Right lobe of liver (tissue), 6 donors: ENCODE measurements at regions not wholly inside any gene's neighbourhood (a gene's known extent, or its start where the extent isn't known, plus 50 kb on each side); places are given as distances from the start of the nearest gene placed in this dataset.

Experiments used
- ATAC-seq, 4 donors: fragments of 200-7000 bp; cut with Tn5 transposase; one replicate each; pipeline ENCODE4 v1.9.1; 2020; ENCODE audit warnings: mild to moderate bottlenecking in 4 of 4, moderate library complexity in 4 of 4
- DNase-seq, 3 donors: peaks; one replicate each; pipeline ENCODE4 v3.0.0-alpha.2; 2020
- H3K27ac ChIP-seq, 3 donors: fragments of 200-600 bp; one replicate each; pipeline ENCODE4 v1.8.0; 2022
- H3K27me3 ChIP-seq, 2 donors: fragments of 200-600 bp; one replicate each; pipeline ENCODE4 v1.8.0; 2022
- H3K36me3 ChIP-seq, 4 donors: fragments of 200-600 bp; sonication (generic) in 1 of 4; one replicate each; pipeline versions ENCODE4 v1.5.1 to v1.8.0; 2017 to 2022; ENCODE audit warnings: control low read depth in 1 of 4
- H3K4me1 ChIP-seq, 4 donors: fragments of 200-600 bp; sonication (generic) in 1 of 4; one replicate each; pipeline versions ENCODE4 v1.5.1 to v1.8.0; 2017 to 2022; ENCODE audit warnings: control low read depth in 1 of 4
- H3K4me3 ChIP-seq, 3 donors: fragments of 200-600 bp; one replicate each; pipeline ENCODE4 v1.8.0; 2022
- H3K9me3 ChIP-seq, 4 donors: fragments of 200-600 bp; sonication (generic) in 1 of 4; one replicate each; pipeline versions ENCODE4 v1.5.1 to v1.8.0; 2017 to 2022; ENCODE audit warnings: control low read depth in 1 of 4
- POLR2A ChIP-seq: fragments of 450-650 bp; IDR thresholded peaks from one replicate; pipeline ENCODE4 v1.6.1; 2017; ENCODE audit warnings: antibody characterized with exemption, mild to moderate bottlenecking
- WGBS: methylation state at CpG from one replicate; pipeline ENCODE4 v1.1.6; 2018; ENCODE audit warnings: low coverage, low lambda C conversion rate; ENCODE audit not compliant: insufficient coverage; ENCODE audit errors: missing lambda C conversion rate; 5-methylcytosine and 5-hydroxymethylcytosine counted together
- intact Hi-C, 2 donors: fragments of 100-400 bp; cut with DNase I; formaldehyde crosslinking; loops; one replicate each; pipeline versions ENCODE4 v1.11.2 to v1.14.1; 2022
- TF ChIP-seq, protein P1 (sequence below), 4 donors: fragments of 200-600 bp in 3 of 4; fragments of 450-650 bp in 1 of 4; IDR thresholded peaks; one replicate each; pipeline versions ENCODE4 v1.5.1 to v1.8.0; 2016 to 2022; ENCODE audit warnings: antibody characterized with exemption in 4 of 4, mild to moderate bottlenecking in 2 of 4
- donor health status: DM: no; HTN: yes; CAD: no.
- donor health status: DM: no; HTN: no; CAD: no.
- donor health status: DM: no; HTN: no; CAD: no.
- donor health status: DM: no; HTN: yes; CAD: no.
- donor health status: DM: no; HTN: yes; CAD: no.

DNA sequence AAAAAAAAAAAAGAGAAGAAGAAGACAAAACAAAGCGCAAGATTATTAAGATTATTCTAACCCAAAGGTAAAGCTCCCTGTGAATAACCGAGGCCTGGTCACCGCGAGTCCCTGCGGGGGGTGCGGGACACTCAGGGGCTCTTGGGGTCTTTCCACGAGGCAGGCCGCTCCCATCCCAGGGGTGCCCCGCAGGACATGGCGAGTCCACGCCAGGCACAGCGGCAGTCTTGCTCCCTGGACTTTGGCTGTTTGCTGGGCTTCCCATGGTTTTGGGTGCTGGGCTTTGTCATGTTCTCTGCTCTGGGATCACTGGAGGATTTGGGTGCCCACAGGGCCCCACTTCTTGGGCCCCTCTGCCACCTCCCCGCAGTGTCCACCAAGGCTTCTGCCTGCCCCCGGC lies 137.4 kb upstream of the TCERG1L start:
- intact Hi-C loops, result no loop called here
- no peaks in the 10 kb centered on the region for H3K36me3 ChIP-seq
- no peak for DNase-seq
- no peak for ATAC-seq
- no peaks in the 10 kb centered on the region for H3K9me3 ChIP-seq
- no peak for TF ChIP-seq POLR2A
- TF ChIP-seq, protein P1, sequence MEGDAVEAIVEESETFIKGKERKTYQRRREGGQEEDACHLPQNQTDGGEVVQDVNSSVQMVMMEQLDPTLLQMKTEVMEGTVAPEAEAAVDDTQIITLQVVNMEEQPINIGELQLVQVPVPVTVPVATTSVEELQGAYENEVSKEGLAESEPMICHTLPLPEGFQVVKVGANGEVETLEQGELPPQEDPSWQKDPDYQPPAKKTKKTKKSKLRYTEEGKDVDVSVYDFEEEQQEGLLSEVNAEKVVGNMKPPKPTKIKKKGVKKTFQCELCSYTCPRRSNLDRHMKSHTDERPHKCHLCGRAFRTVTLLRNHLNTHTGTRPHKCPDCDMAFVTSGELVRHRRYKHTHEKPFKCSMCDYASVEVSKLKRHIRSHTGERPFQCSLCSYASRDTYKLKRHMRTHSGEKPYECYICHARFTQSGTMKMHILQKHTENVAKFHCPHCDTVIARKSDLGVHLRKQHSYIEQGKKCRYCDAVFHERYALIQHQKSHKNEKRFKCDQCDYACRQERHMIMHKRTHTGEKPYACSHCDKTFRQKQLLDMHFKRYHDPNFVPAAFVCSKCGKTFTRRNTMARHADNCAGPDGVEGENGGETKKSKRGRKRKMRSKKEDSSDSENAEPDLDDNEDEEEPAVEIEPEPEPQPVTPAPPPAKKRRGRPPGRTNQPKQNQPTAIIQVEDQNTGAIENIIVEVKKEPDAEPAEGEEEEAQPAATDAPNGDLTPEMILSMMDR (IDR thresholded peaks at IDR 0.05), result no peak
- WGBS, result 90% methylated on average over 4 of the region's 14 CpGs
- H3K4me1 ChIP-seq, result peaks cover 0 to 3% (median 0%) of the 10 kb centered on the region in 4 donors
- no peak overlapping the region for H3K4me3 ChIP-seq
- H3K27me3 ChIP-seq, result no peaks in the 10 kb centered on the region
- no peak overlapping the region for H3K27ac ChIP-seq

DNA sequence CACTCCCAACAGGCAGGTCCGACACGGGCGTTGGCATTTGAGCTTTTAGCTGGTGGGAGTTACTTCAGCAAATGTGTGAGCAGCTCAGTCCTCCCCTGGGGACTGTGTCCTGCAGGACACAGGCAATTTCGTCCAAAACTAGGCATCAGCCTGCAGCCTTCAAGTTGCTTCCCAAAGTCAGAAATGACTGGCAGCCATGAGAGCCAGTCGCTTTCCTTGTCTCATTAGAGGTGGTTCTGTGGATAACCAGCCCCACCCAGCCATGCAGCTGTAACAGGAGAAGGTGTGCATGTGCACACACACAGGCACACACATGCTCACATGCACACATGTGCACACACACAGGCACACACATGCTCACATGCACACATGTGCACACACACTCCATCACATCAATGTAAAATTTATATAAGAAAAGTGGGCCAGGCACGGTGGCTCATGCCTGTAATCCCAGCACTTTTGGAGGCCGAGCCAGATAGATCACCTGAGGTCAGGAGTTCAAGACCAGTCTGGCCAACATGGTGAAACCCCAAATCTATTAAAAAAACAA lies 138.8 kb upstream of the TCERG1L start:
- intact Hi-C loops, result loop anchor here in 1 of 2 donors (10.0 kb wide), 2 partner anchors 335 to 395 kb away; no protein-coding TSS in a partner anchor
- ATAC-seq, result no peak
- 61% methylated on average over 2 of the region's 7 CpGs for WGBS

DNA sequence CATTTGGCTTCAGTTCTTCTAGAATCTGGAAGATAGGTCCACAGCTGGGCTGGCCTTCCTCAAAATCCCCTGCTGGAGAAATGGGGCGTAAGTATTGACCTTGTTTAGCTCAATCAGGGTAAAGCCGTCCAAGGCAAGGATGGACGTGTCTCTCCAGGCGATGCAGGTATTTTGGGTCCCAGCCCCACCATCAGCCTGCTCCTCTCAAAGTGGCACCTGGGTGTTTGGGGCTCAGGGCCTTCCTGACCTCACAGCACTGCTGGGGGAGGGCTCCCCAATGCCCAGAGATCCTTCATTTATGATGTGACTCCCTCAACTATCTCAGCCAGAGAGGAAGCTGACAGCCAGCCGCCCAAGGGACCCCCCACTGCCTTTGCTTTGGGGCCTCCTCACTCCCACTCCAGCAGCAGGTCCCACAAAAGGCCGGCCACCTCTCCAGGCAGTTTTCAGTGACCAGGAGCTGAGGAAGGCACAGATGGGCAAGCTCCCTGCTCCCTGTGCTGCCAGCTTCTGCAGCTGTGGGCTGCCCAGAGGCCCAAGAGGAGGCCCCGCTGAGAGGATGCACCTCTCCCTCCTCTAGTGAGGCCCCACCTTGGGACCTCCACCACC lies 140.0 kb upstream of the TCERG1L start:
- DNase-seq (no peak), ATAC-seq (no peak)
- intact Hi-C loops, result loop anchor here in 1 of 2 donors (10.0 kb wide), 2 partner anchors 333 to 393 kb away; no protein-coding TSS in a partner anchor
- no peak for TF ChIP-seq POLR2A
- TF ChIP-seq, protein P1 (IDR thresholded peaks at IDR 0.05), result no peak
- Histone ChIP-seq H3K27me3 (no peaks in the 10 kb centered on the region), H3K9me3 (no peaks in the 10 kb centered on the region), H3K4me3 (no peak overlapping the region), H3K36me3 (no peaks in the 10 kb centered on the region), H3K4me1 (peaks cover 0 to 5% (median 0%) of the 10 kb centered on the region in 4 donors), H3K27ac (no peak overlapping the region)
- no CpG with 5 or more reads among the region's 7 CpGs for WGBS

More for the DNA sequence above, 138.8 kb upstream of the TCERG1L start:
- Histone ChIP-seq H3K36me3 (no peaks in the 10 kb centered on the region), H3K4me3 (no peak overlapping the region), H3K9me3 (no peaks in the 10 kb centered on the region), H3K27ac (no peak overlapping the region), H3K4me1 (peaks cover 0 to 5% (median 0%) of the 10 kb centered on the region in 4 donors), H3K27me3 (no peaks in the 10 kb centered on the region)
- no peak for DNase-seq
- TF ChIP-seq POLR2A, result no peak

DNA sequence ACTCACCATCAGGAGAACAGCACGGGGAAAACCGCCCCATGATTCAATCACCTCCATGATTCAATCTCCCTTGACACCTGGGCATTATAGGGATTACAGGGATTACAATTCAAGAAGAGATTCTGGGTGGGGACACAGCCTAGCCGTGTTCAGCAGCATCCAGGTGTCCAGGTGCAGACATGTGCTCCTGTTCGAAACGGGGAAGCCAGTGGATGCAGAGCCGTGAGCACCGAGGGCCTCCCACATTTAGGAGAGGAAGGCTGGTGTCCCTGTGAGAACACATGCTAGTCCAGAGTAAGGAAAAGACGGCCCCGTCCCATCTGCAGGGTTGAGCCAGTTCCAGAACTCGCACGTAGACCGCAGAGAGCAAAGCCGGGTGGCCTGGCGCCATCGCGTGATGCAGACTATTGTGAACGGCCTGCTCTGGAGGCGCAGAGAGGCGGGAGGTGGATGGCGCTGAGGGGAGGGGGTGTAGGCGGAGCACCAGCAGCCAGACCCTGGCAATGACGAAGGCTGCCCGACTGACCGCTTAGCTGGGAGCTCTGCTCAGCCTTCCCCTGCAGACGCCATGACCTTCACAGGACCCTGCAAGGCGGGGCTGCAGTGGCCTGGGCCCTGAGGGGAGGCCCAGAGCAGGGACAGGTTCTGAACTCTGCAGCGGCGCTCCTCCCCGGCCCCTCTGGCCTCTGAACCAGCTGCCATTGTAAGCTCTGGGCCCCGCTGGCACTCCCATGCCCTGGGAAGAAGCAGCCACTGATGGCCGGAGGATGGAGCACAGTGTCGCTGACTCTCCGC lies 141.6 kb upstream of the TCERG1L start:
- 68% methylated on average over 10 of the region's 33 CpGs for WGBS
- intact Hi-C loops, result loop anchor here in 1 of 2 donors (10.0 kb wide), 2 partner anchors 332 to 392 kb away; no protein-coding TSS in a partner anchor
- Histone ChIP-seq H3K4me3 (peak overlapping the region in 1 of 3 donors; percentile 14), H3K27ac (no peak overlapping the region), H3K27me3 (no peaks in the 10 kb centered on the region), H3K36me3 (no peaks in the 10 kb centered on the region), H3K4me1 (peaks cover 0 to 5% (median 0%) of the 10 kb centered on the region in 4 donors), H3K9me3 (no peaks in the 10 kb centered on the region)
- peak in 2 of 4 donors; percentile 29 for ATAC-seq
- TF ChIP-seq, protein P1 (IDR thresholded peaks at IDR 0.05), result no peak
- no peak for TF ChIP-seq POLR2A
- DNase-seq, result no peak
